Stimulated activated CD4-positive, alpha-beta T cell treated with anti-CD3 and anti-CD28 coated beads, Interleukin-4, amount 100 ng/mL, for 24 hours (primary cell): ENCODE measurements at regions not wholly inside any gene's neighbourhood (a gene's known extent, or its start where the extent isn't known, plus 50 kb on each side); places are given as distances from the start of the nearest gene placed in this dataset.
"Not testable (repeated sequence)": the region's sequence is repeated elsewhere in the genome, so short reads cannot be mapped to it uniquely, and the experiment has no call there.

Experiments used
- DNase-seq: peaks from one replicate; pipeline ENCODE4 v3.0.0-alpha.2; 2020

DNA sequence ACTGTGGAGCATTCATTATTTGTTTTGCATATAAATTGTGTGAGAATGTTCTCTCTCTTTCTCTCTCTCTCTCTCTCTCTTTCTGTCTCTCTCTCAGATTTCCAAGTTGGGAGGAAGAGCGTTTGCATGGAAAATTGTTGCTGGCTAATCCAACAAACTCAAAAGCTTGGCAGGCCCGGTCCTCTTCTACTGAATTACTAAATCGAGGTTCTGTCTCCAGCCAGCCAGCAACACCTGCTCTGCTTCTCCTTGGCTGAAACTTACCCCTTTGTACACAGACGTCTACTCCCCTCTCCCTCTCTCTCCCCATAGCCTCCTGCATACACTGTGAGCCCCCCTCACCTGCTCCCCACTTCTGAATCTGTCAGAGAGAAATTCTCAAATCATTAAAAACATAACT, 996.4 kb upstream of the AUTS2 start:
- no peak for DNase-seq

DNA sequence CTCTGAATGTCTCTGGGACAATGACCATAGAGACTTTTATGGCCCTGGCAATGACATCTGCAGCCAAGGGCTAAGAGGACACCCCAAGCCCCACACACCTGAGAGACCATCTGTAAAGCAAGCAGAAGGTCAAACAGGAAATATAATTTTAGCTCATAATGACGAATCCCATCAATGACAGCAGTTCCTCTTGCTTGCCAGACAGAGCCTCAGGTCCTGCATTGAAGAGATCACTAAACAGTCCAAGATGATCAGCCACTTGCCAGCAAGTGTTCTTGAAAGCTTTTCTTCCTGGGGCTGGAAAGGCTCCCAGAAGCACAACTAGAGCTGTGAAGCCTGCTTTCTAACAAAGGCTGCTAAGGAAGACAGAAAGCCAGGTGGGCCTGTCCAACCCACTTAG, 993.7 kb upstream of the AUTS2 start:
- DNase-seq, result no peak

DNA sequence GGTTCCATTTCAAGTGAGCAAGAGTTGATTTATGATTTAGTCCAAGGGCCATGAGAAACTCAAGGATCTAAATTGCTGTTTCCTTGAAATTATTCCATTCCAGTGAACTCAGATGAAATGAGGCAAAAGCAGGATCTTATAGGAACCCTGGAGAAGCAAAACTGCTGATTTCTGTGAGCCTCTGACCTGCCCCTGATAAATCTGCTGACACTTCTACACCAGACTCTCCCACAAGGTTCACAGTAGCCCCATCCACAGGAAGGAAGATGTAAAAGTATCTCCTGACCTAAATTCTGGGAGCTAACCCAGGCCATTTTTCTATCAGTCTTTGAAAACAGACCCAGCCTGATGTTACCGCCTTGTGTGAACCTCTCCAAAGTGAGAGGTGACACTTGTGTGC, 987.6 kb upstream of the AUTS2 start:
- no peak for DNase-seq

DNA sequence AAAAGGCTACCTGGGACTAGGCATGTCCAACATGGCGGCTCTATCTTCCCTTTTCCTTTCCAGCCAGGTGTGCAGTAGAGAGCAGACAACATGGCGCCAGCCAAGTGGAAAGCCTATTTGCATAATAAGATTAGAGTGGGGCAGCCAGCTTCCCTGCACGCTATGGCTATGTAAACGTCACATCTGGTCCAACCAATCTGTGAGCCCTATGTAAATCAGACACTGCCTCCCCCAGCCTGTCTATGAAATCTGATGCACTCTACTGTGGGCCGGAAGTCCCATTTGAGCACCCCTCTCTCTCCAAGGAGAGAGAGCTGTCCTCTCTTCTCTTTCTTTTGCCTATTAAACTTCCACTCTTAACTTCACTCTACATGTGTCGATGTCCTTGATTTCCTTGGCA, 984.9 kb upstream of the AUTS2 start:
- DNase-seq, result no peak

DNA sequence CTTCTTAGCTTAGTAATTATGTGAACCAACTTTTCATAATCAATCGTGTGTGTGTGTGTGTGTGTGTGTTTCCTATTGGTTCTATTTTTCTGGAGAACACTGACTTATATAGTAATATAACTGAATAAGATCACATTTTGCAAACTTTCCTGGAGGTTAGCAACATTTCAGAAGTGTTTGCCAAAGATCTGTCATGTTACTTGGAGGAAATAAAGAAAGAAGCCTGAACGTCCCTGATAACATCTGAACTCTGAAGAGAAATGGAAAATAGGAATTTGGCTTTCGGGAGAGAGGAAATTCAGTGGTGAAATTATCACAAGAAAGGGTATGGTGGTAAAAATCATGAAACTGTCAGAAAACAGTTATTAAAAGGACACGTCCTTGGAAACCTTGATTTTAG, 984.4 kb upstream of the AUTS2 start:
- no peak for DNase-seq

- no peak for DNase-seq
Measured at GRCh38 chr7:68619526-68619925, 978.7 kb upstream of the AUTS2 start.

DNA sequence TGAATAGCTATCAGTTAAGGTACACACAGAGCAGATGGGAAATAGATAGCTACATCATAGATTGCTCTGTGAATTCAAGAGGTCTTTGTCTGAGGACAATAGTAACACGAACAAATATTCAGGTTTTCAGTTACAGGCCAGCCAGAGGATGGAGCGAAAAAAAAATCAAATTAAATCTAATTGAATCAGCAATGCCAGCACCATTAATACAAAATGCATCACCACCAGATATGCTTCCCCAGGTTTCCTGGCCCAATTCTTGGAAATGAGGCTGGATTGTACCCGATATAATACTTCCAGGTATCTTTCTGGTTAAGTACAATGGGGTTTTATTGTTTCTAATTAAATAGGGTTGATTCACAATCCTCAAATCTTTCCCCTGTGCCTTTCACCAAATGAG, 975.8 kb upstream of the AUTS2 start:
- no peak for DNase-seq

DNA sequence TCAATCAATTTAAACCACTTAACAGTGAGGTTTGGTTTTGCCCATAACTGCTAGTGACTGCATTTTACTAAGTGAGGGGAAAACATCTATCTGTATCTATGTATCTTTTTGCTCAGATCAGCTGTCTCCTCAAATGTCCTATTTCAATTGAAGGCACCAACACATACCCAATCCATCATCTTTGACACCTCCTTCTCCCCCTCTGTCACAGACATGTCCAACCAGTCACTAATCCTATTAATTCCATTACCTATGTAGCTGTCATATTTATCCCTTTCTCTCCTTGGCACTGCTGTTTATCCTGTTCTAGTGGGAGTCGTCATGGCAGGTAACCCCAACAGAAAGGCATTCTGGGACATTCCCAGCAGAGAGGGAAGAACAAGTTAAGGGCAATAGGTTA, 975.2 kb upstream of the AUTS2 start:
- DNase-seq, result no peak

- DNase-seq, result no peak
Measured at GRCh38 chr7:68627247-68627864, 970.9 kb upstream of the AUTS2 start.

GRCh38 chr7:68630914-68631313, 967.4 kb upstream of the AUTS2 start:
- not testable (repeated sequence) for DNase-seq

DNA sequence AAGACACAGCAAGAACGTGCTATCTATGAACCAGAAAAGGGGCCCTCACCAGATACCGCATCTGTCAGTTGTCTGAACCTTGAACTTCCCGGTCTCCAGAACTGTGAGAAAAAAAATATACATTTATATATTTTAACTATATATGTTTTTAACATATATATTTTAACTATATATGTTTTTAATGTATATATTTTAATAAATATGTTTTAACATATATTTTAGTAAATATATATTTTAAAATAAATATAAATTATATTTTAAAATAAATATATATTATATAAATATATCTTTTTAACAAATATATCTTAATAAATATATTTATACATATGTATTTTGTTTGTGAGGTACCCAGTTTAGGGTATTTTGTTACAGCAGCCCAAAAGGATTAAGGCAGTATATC, 958.2 kb upstream of the AUTS2 start:
- DNase-seq, result no peak

GRCh38 chr7:68642727-68643126, 955.5 kb upstream of the AUTS2 start:
- DNase-seq, result no peak

DNA sequence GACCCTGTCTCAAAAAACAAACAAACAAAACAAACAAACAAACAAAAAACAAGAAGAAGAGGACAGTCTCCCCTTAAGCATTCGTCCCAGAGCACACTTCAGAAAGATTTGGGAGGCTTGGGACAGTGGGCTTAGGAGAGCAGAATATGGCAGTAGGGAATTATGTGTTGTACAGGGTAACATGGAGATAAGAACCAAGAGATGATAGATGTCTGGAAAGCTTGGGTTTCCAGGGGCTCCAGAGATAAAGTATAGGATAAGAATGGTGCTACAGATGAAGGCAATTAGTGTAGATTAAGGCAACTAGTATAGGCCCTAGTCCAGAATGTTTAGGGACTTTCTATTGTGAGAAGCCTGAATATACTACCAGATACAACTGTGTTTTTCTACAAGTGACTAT, 934.9 kb upstream of the AUTS2 start:
- DNase-seq, result no peak

GRCh38 chr7:68671046-68671445, 927.2 kb upstream of the AUTS2 start:
- no peak for DNase-seq

DNA sequence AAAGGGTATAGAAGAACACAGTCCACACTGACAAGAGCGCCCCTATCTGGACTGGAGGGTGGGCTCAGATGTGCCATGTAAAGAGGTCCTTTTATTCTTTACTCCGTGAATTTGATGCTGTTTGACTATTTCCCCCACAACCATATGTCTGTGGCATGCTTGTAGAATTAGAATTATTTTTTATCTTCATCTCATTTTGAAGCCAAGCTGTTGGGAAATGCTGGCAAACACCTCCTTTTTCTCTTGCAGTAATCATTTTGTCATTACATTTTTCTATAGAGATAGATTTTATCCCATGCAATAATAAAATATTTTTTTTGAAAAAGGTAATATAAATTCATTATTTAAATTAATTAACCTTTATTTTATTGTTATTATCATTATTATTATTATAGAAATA, 926.6 kb upstream of the AUTS2 start:
- no peak for DNase-seq

GRCh38 chr7:68674826-68675225, 923.4 kb upstream of the AUTS2 start:
- DNase-seq, result no peak

GRCh38 chr7:68676813-68677535, 921.3 kb upstream of the AUTS2 start:
- DNase-seq, result no peak

DNA sequence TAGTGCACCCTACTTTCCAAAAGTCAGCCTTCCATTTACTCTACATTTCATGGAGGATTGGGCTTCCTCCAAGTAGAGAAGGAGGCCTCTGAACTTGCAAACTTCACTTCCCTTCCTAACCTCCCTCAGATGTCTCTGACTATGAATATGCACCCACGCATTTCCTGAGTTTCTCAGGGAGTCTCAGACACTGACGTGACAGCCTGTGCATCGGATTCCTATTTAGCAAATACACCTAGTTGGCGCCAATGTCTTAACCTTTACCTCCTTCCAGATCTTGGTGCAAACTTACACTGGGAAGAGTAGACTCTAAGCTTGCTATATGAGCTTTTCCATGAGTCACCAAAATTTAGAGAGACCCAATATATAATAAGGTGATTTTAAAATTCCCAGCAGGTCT, 920.1 kb upstream of the AUTS2 start:
- DNase-seq, result no peak

GRCh38 chr7:68679459-68680234, 918.6 kb upstream of the AUTS2 start:
- no peak for DNase-seq

DNA sequence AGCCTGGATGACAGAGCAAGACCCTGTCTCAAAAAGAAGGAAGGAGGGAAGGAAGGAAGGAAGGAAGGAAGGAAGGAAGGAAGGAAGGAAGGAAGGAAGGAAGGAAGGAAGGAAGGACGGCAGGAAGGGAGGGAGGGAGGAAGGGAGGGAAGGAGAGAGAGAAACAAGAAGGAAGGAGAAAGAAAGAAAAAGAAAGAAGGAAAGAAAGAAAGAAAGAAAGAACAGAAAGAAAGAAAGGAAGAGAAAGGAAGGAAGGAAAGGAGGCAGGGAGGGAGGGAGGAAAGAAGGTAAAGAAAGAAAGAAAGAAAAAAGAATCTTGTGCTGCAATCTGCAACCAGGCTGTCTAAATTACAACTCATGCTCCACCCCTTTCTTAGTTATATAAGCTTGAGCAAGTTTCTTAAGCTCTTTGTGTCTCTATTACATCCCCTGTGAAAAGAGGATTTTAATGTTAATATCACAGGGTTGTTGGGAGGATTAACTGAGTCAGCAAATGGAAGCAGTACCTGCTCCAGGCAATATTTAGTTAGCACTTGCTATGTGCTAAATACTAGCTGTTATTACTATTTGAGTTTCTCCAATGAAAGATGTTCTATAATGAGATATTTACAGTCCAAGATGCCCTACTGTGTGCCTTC, 917.9 kb upstream of the AUTS2 start:
- DNase-seq, result no peak

- no peak for DNase-seq
Measured at GRCh38 chr7:68682910-68683309, 915.4 kb upstream of the AUTS2 start.

DNA sequence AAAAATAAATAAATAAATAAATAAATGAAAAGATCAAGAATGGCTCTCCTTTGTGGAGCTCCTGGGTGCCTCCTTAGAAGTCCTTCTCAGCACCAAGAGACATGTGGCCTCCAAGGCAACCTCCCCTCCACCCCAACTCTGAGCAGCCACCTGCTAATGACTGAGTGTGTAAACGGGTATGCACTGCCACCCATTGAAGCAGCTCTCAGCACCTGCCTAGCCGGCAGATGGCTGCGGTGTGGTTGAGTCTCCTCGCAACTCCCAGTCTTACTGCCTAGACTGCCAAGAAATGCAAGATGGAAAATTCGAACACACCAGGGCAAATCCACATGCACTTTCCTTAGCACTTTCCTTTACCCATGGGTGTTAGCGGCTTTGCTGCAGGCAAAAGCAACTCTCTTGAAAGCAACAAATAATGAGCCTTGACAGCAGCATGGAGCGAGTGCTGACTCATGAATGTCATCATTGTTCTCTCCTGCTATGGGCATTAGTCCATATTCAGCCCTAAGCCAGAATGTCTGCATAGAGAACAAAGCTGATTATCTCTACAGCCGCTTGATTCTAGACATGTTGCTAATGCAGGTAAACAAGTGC, 913.9 kb upstream of the AUTS2 start:
- DNase-seq, result no peak

DNA sequence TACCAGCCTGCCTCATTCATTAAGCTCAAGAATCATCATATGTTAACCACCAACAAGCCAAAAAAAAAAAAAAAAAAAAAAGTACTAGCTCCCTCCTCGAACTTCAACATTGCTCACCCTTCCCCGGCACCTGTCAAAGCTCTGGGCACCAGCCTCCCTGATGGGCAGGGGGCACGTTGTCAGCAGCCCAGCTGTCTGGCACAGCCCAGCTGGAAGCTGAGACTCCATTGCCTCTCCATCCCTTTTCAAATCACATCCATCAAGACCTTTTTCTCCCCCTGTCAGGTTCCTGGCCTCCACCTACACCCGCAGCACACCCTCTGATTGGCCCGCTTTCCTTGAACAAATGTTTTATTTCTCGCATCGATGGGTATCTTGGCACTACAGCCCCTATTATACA, 913.3 kb upstream of the AUTS2 start:
- no peak for DNase-seq
